ENCODE measurements at regions not wholly inside any gene's neighbourhood (a gene's known extent, or its start where the extent isn't known, plus 50 kb on each side); places are given as distances from the start of the nearest gene placed in this dataset.

DNA sequence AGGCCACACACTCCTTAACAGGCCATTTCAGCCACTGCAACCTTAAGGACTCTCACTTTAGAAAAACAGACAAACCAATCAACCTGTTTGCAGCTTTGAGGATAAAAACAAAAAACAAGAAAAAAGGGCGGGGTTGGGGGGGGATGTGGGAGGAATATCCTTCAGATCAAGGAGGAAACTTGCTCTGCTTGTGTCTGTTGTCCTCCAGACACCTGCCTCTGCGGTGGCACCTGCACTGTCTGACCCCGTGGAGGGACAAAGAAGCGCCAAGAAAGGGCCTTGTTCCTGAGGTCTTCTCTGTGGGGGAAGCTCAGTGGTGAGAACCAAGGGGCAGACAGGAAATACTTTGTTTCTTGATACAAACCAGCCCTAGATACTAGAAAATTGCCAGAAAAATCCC, 70.5 kb downstream of the POLR2M start (continued):
- TF ChIP-seq, protein P1, sequence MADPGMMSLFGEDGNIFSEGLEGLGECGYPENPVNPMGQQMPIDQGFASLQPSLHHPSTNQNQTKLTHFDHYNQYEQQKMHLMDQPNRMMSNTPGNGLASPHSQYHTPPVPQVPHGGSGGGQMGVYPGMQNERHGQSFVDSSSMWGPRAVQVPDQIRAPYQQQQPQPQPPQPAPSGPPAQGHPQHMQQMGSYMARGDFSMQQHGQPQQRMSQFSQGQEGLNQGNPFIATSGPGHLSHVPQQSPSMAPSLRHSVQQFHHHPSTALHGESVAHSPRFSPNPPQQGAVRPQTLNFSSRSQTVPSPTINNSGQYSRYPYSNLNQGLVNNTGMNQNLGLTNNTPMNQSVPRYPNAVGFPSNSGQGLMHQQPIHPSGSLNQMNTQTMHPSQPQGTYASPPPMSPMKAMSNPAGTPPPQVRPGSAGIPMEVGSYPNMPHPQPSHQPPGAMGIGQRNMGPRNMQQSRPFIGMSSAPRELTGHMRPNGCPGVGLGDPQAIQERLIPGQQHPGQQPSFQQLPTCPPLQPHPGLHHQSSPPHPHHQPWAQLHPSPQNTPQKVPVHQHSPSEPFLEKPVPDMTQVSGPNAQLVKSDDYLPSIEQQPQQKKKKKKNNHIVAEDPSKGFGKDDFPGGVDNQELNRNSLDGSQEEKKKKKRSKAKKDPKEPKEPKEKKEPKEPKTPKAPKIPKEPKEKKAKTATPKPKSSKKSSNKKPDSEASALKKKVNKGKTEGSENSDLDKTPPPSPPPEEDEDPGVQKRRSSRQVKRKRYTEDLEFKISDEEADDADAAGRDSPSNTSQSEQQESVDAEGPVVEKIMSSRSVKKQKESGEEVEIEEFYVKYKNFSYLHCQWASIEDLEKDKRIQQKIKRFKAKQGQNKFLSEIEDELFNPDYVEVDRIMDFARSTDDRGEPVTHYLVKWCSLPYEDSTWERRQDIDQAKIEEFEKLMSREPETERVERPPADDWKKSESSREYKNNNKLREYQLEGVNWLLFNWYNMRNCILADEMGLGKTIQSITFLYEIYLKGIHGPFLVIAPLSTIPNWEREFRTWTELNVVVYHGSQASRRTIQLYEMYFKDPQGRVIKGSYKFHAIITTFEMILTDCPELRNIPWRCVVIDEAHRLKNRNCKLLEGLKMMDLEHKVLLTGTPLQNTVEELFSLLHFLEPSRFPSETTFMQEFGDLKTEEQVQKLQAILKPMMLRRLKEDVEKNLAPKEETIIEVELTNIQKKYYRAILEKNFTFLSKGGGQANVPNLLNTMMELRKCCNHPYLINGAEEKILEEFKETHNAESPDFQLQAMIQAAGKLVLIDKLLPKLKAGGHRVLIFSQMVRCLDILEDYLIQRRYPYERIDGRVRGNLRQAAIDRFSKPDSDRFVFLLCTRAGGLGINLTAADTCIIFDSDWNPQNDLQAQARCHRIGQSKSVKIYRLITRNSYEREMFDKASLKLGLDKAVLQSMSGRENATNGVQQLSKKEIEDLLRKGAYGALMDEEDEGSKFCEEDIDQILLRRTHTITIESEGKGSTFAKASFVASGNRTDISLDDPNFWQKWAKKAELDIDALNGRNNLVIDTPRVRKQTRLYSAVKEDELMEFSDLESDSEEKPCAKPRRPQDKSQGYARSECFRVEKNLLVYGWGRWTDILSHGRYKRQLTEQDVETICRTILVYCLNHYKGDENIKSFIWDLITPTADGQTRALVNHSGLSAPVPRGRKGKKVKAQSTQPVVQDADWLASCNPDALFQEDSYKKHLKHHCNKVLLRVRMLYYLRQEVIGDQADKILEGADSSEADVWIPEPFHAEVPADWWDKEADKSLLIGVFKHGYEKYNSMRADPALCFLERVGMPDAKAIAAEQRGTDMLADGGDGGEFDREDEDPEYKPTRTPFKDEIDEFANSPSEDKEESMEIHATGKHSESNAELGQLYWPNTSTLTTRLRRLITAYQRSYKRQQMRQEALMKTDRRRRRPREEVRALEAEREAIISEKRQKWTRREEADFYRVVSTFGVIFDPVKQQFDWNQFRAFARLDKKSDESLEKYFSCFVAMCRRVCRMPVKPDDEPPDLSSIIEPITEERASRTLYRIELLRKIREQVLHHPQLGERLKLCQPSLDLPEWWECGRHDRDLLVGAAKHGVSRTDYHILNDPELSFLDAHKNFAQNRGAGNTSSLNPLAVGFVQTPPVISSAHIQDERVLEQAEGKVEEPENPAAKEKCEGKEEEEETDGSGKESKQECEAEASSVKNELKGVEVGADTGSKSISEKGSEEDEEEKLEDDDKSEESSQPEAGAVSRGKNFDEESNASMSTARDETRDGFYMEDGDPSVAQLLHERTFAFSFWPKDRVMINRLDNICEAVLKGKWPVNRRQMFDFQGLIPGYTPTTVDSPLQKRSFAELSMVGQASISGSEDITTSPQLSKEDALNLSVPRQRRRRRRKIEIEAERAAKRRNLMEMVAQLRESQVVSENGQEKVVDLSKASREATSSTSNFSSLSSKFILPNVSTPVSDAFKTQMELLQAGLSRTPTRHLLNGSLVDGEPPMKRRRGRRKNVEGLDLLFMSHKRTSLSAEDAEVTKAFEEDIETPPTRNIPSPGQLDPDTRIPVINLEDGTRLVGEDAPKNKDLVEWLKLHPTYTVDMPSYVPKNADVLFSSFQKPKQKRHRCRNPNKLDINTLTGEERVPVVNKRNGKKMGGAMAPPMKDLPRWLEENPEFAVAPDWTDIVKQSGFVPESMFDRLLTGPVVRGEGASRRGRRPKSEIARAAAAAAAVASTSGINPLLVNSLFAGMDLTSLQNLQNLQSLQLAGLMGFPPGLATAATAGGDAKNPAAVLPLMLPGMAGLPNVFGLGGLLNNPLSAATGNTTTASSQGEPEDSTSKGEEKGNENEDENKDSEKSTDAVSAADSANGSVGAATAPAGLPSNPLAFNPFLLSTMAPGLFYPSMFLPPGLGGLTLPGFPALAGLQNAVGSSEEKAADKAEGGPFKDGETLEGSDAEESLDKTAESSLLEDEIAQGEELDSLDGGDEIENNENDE (IDR thresholded peaks at IDR 0.05; ENCODE audit: insufficient replicate concordance, low read length): no peak
- TF ChIP-seq SUZ12 (IDR thresholded peaks at IDR 0.05; ENCODE audit: low read length): no peak
- no peak for TF ChIP-seq NRF1 (IDR thresholded peaks at IDR 0.05; ENCODE audit: low read depth, low read length)
- no peak for TF ChIP-seq HDAC6 (IDR thresholded peaks at IDR 0.05; ENCODE audit: low read depth, low read length)
- TF ChIP-seq TEAD4 (IDR thresholded peaks at IDR 0.05; ENCODE audit: low read depth, low read length): no peak
- no peak for TF ChIP-seq CHD1 (IDR thresholded peaks at IDR 0.05; ENCODE audit: low read depth, low read length)
- no peak for TF ChIP-seq FOSL1 (IDR thresholded peaks at IDR 0.05; ENCODE audit: insufficient read depth, low read depth, low read length)
- no peak for TF ChIP-seq RFX5 (IDR thresholded peaks at IDR 0.05; ENCODE audit: borderline replicate concordance, low read depth, low read length)
- no peak for TF ChIP-seq PHF8 (conservative IDR thresholded peaks at IDR 0.05; ENCODE audit: low read depth, low read length)
- no peak for TF ChIP-seq ASH2L (IDR thresholded peaks at IDR 0.05; ENCODE audit: low read length)
- no peak for TF ChIP-seq SP2 (IDR thresholded peaks at IDR 0.05; ENCODE audit: low read length)
- TF ChIP-seq, protein P2, sequence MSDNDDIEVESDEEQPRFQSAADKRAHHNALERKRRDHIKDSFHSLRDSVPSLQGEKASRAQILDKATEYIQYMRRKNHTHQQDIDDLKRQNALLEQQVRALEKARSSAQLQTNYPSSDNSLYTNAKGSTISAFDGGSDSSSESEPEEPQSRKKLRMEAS (IDR thresholded peaks at IDR 0.05): no peak
- no peak for TF ChIP-seq EGR1 (IDR thresholded peaks at IDR 0.05; ENCODE audit: borderline replicate concordance, low read depth, low read length)

Data from H1 (cell line).